Skeletal muscle tissue (tissue), 3 donors: ENCODE measurements at regions not wholly inside any gene's neighbourhood (a gene's known extent, or its start where the extent isn't known, plus 50 kb on each side); places are given as distances from the start of the nearest gene placed in this dataset.
"Not testable (repeated sequence)": the region's sequence is repeated elsewhere in the genome, so short reads cannot be mapped to it uniquely, and the experiment has no call there.

Experiments
- H3K27ac ChIP-seq: one replicate; pipeline ENCODE4 v1.7.0; 2013; ENCODE audit warnings: mild to moderate bottlenecking, low read depth, low read length, inconsistent platforms
- H3K27me3 ChIP-seq, 3 donors: one replicate each; pipeline ENCODE4 v1.7.0; 2013; ENCODE audit warnings: low read length in 3 of 3; ENCODE audit not compliant: control insufficient read depth in 3 of 3, insufficient read depth in 3 of 3
- H3K36me3 ChIP-seq, 3 donors: one replicate each; pipeline ENCODE4 v1.7.0; 2013; ENCODE audit warnings: low read length in 3 of 3; ENCODE audit not compliant: control insufficient read depth in 3 of 3, insufficient read depth in 3 of 3
- H3K4me1 ChIP-seq, 3 donors: one replicate each; pipeline ENCODE4 v1.7.0; 2013; ENCODE audit warnings: low read length in 3 of 3, mild to moderate bottlenecking in 3 of 3; ENCODE audit not compliant: control insufficient read depth in 3 of 3, insufficient read depth in 3 of 3
- H3K4me3 ChIP-seq, 3 donors: one replicate each; pipeline ENCODE4 v1.7.0; 2013; ENCODE audit warnings: low read length in 3 of 3
- H3K9ac ChIP-seq, 3 donors: one replicate each; pipeline ENCODE4 v1.7.0; 2013; ENCODE audit warnings: low read length in 3 of 3, mild to moderate bottlenecking in 3 of 3, moderate library complexity in 2 of 3, low read depth in 1 of 3
- H3K9me3 ChIP-seq, 3 donors: one replicate each; pipeline ENCODE4 v1.7.0; 2013; ENCODE audit warnings: low read length in 3 of 3; ENCODE audit not compliant: control insufficient read depth in 3 of 3
- donor health status: Osteomylitis.

DNA sequence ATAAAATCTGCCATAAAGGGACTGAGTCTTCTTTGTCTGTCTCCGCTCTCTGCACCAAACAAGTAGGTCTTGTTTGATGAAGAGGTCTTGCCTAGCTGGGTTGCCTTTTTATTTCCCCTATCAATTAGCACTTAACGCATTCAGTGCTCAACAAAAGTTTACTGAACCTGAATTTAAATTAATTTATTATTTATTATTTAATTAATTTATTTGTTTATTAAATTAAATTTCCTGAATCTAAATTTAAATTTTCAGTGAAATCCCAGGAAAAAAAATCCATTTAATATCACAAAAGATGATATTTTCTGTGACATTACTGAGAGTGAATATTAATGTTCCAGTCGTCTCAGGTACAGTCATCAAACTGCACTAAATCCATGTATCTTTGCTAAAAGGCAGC, 164.9 kb upstream of the AGTR1 start:
- H3K9me3 ChIP-seq = no peaks in the 10 kb centered on the region
- no peaks in the 10 kb centered on the region for H3K27me3 ChIP-seq
- no peaks in the 10 kb centered on the region for H3K4me1 ChIP-seq
- no peak overlapping the region for H3K27ac ChIP-seq
- H3K9ac ChIP-seq = no peak overlapping the region
- no peak overlapping the region for H3K4me3 ChIP-seq
- no peaks in the 10 kb centered on the region for H3K36me3 ChIP-seq

- Histone ChIP-seq H3K27ac (no peak overlapping the region), H3K36me3 (no peaks in the 10 kb centered on the region), H3K9me3 (no peaks in the 10 kb centered on the region), H3K4me1 (no peaks in the 10 kb centered on the region), H3K27me3 (no peaks in the 10 kb centered on the region), H3K4me3 (no peak overlapping the region), H3K9ac (no peak overlapping the region)
These were observed 163.4 kb upstream of the AGTR1 start for GRCh38 chr3:148534089-148534988.

DNA sequence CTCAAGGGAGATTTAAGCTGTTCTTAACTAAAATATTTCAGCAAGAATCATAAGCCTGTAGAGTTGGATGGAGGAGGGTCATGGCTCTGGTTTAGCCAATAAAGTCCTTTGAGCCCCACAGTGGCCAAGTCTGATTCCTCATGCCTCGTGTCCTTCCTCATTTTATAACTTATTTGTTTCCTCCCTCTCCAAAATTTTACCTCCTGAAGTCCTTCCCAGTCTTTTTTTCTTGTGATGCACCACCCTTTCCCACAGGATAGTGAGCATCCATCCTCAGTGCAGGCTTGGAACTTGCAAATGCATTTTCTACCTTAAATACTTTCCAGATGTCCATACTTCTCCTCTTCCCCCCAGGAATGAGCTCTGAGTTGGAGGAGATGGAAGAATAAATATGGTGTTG, 162.7 kb upstream of the AGTR1 start:
- H3K4me1 ChIP-seq = no peaks in the 10 kb centered on the region
- H3K9me3 ChIP-seq = no peaks in the 10 kb centered on the region
- H3K27ac ChIP-seq = no peak overlapping the region
- no peak overlapping the region for H3K9ac ChIP-seq
- no peak overlapping the region for H3K4me3 ChIP-seq
- H3K36me3 ChIP-seq = no peaks in the 10 kb centered on the region
- no peaks in the 10 kb centered on the region for H3K27me3 ChIP-seq

- Histone ChIP-seq H3K36me3 (no peaks in the 10 kb centered on the region), H3K4me1 (no peaks in the 10 kb centered on the region), H3K27me3 (no peaks in the 10 kb centered on the region), H3K4me3 (no peak overlapping the region), H3K27ac (no peak overlapping the region), H3K9ac (no peak overlapping the region), H3K9me3 (no peaks in the 10 kb centered on the region)
These were observed 157.4 kb upstream of the AGTR1 start for GRCh38 chr3:148540266-148540665.

DNA sequence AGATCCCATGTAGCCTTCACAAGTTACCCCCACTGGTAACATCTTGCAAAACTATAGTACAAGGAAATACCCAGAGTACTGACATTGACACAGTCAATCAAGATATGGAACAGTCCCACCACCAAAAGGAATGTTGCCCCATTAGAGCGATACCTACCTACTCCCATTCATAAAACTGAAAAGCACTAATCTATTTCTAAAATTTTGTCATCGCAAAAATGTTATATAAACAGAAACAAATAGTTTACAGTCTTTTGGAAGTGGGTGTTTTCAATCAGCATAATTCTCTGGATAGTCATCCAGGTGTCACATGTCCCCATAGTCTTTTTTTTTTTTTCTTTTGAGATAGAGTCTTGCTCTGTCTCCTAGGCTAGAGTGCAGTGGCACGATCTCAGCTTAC, 156.9 kb upstream of the AGTR1 start:
- Histone ChIP-seq H3K36me3 (no peaks in the 10 kb centered on the region), H3K27me3 (no peaks in the 10 kb centered on the region), H3K27ac (no peak overlapping the region), H3K4me3 (no peak overlapping the region), H3K9me3 (no peaks in the 10 kb centered on the region), H3K9ac (no peak overlapping the region), H3K4me1 (no peaks in the 10 kb centered on the region)

GRCh38 chr3:148546959-148547358, 150.7 kb upstream of the AGTR1 start:
- Histone ChIP-seq H3K27me3 (no peaks in the 10 kb centered on the region), H3K9me3 (no peaks in the 10 kb centered on the region), H3K4me1 (no peaks in the 10 kb centered on the region), H3K4me3 (no peak overlapping the region), H3K36me3 (no peaks in the 10 kb centered on the region), H3K9ac (no peak overlapping the region), H3K27ac (no peak overlapping the region)

GRCh38 chr3:148551767-148552260, 145.9 kb upstream of the AGTR1 start:
- Histone ChIP-seq H3K36me3 (no peaks in the 10 kb centered on the region), H3K9ac (no peak overlapping the region), H3K4me1 (no peaks in the 10 kb centered on the region), H3K4me3 (no peak overlapping the region), H3K9me3 (no peaks in the 10 kb centered on the region), H3K27me3 (no peaks in the 10 kb centered on the region), H3K27ac (no peak overlapping the region)

DNA sequence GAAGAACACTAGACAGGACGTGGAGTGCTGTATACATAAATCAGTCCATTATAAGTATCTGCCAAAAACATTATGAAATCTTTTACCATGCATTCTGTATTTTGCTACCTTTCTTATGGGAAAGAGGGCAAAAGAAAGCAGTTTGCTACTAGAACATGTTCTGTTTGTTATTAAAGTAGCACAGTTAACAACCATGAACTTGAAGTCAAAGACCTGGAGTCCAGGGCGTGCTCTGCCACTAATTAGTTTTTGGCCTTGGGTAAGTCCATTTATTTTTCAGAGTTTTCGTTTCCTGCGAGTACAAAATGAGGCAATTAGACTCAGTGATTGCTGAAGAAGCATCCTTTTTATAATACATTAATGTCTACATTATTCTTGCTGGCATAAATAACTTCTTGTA, 143.3 kb upstream of the AGTR1 start:
- H3K4me1 ChIP-seq = no peaks in the 10 kb centered on the region
- H3K9ac ChIP-seq = no peak overlapping the region
- H3K9me3 ChIP-seq = peaks cover 0 to 4% (median 0%) of the 10 kb centered on the region in 3 donors
- H3K4me3 ChIP-seq = no peak overlapping the region
- no peak overlapping the region for H3K27ac ChIP-seq
- no peaks in the 10 kb centered on the region for H3K36me3 ChIP-seq
- no peaks in the 10 kb centered on the region for H3K27me3 ChIP-seq

DNA sequence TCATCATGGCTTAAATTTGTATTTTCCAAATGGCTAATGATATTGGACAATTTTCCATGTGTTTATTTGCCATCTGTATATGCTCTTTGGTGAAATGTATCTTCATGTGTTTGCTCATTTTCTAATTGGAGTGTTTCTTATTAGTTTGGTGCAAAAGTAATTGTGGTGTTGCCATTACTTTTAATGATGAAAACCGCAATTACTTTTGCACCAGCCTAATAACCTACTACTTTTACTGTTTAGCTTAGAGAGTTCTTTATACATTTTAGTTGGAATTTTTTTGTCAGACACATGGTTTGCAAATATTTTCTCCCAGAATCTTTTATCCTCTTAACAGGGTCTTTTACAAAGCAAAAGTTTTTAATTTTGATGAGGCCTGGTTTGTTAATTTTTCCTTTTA, 141.0 kb upstream of the AGTR1 start:
- peaks cover 0 to 4% (median 0%) of the 10 kb centered on the region in 3 donors for H3K9me3 ChIP-seq
- H3K27ac ChIP-seq = no peak overlapping the region
- H3K27me3 ChIP-seq = no peaks in the 10 kb centered on the region
- no peak overlapping the region for H3K9ac ChIP-seq
- no peaks in the 10 kb centered on the region for H3K4me1 ChIP-seq
- H3K4me3 ChIP-seq = no peak overlapping the region
- no peaks in the 10 kb centered on the region for H3K36me3 ChIP-seq

- H3K27me3 ChIP-seq, H3K4me1 ChIP-seq, H3K9ac ChIP-seq, H3K36me3 ChIP-seq, H3K4me3 ChIP-seq, H3K27ac ChIP-seq, H3K9me3 ChIP-seq: not testable (repeated sequence)
These were observed 120.1 kb upstream of the AGTR1 start for GRCh38 chr3:148577579-148577978.
